BE2C (cell line): ENCODE measurements at regions not wholly inside any gene's neighbourhood (a gene's known extent, or its start where the extent isn't known, plus 50 kb on each side); places are given as distances from the start of the nearest gene placed in this dataset.

Experiments used
- DNase-seq: peaks from one replicate; pipeline ENCODE4 v3.0.0-alpha.2; 2020
- H3K27me3 ChIP-seq: fragments of 250-450 bp; sonication (Bioruptor Pico); 2 replicates; pipeline ENCODE4 v1.5.1; 2020; ENCODE audit warnings: mild to moderate bottlenecking
- H3K36me3 ChIP-seq: fragments of 250-450 bp; sonication (Bioruptor Pico); 2 replicates; pipeline ENCODE4 v1.5.1; 2020; ENCODE audit warnings: mild to moderate bottlenecking
- H3K4me1 ChIP-seq: fragments of 250-450 bp; sonication (Bioruptor Pico); 2 replicates; pipeline ENCODE4 v1.5.1; 2020
- H3K4me3 ChIP-seq: 2 replicates; pipeline ENCODE4 v1.5.1; 2011; ENCODE audit warnings: low read depth, low read length
- H3K9me3 ChIP-seq: fragments of 250-450 bp; sonication (Bioruptor Pico); 2 replicates; pipeline ENCODE4 v1.5.1; 2020
- TF ChIP-seq, protein P1 (sequence below): IDR thresholded peaks from 2 replicates; pipeline ENCODE4 v1.5.1; 2012; ENCODE audit warnings: mild to moderate bottlenecking, low read depth, low read length

DNA sequence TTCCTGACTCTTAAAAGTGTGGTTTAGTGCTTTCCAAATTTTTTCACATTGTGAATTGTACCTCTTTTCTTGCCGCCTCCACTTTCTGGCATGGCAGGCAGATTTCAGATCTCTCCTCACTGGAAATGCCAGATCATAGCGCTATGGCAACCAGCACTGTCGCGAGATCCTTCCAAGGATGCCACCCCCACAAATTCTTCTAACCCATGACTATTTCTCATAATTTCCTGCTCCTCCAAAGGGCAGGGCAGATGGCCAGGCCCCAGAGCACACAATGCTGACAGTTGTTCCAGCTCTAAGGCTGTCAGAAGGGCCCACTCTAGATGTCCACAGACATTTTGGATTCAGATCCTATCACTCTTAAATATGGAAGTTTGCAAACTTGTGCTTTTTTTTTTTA, 446.2 kb upstream of the RIOK2 start:
- Histone ChIP-seq H3K4me1 (no peaks in the 10 kb centered on the region), H3K36me3 (no peaks in the 10 kb centered on the region; the same call in 1 of the 2 replicates), H3K9me3 (no peaks in the 10 kb centered on the region), H3K27me3 (no peaks in the 10 kb centered on the region), H3K4me3 (no peak overlapping the region)
- TF ChIP-seq, protein P1, sequence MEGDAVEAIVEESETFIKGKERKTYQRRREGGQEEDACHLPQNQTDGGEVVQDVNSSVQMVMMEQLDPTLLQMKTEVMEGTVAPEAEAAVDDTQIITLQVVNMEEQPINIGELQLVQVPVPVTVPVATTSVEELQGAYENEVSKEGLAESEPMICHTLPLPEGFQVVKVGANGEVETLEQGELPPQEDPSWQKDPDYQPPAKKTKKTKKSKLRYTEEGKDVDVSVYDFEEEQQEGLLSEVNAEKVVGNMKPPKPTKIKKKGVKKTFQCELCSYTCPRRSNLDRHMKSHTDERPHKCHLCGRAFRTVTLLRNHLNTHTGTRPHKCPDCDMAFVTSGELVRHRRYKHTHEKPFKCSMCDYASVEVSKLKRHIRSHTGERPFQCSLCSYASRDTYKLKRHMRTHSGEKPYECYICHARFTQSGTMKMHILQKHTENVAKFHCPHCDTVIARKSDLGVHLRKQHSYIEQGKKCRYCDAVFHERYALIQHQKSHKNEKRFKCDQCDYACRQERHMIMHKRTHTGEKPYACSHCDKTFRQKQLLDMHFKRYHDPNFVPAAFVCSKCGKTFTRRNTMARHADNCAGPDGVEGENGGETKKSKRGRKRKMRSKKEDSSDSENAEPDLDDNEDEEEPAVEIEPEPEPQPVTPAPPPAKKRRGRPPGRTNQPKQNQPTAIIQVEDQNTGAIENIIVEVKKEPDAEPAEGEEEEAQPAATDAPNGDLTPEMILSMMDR = no peak
- DNase-seq = no peak

DNA sequence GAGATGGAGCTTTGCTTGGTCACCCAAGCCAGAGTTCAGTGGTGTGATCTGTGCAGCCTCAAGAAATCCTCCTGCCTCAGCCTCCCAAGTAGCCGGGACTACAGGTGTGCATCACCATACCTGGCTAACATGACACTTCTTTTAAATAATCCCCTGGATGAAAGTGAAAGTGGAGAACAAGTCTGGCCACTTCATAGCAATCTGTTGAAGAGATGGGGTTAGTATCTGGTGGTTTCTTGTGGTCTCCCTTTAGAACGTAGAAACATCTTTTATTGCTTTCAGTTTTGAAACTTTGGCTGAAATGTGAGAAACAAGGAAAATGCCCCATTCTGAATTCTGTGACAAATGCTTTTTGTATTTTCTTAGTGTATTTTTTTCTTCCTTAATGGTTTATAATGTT, 452.5 kb upstream of the RIOK2 start:
- Histone ChIP-seq H3K36me3 (no peaks in the 10 kb centered on the region), H3K4me1 (no peaks in the 10 kb centered on the region), H3K27me3 (no peaks in the 10 kb centered on the region), H3K4me3 (no peak overlapping the region), H3K9me3 (no peaks in the 10 kb centered on the region)
- no peak for DNase-seq
- TF ChIP-seq, protein P1 = no peak

DNA sequence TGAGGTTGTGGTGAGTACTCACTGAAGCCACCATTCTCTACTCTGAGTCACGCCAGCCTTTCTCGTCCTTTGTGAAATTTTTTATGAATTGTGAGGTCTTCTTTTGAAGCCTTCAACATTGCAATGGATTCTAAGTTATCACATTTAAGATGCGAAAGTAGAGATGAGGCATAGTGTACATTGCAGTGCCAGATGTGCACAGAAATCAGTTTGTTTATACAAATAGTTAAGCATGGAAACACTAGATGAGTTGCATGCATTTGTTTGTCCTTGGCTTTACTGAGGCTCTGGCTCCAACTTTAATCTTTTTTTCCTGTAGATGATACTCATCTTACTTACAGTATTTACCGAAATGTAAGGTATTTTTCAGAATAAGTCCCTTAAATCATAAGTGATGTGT, 453.7 kb upstream of the RIOK2 start:
- DNase-seq = no peak
- H3K4me3 ChIP-seq = no peak overlapping the region
- H3K9me3 ChIP-seq = no peaks in the 10 kb centered on the region
- TF ChIP-seq, protein P1 = no peak
- H3K4me1 ChIP-seq = no peaks in the 10 kb centered on the region
- no peaks in the 10 kb centered on the region for H3K27me3 ChIP-seq
- H3K36me3 ChIP-seq = no peaks in the 10 kb centered on the region

DNA sequence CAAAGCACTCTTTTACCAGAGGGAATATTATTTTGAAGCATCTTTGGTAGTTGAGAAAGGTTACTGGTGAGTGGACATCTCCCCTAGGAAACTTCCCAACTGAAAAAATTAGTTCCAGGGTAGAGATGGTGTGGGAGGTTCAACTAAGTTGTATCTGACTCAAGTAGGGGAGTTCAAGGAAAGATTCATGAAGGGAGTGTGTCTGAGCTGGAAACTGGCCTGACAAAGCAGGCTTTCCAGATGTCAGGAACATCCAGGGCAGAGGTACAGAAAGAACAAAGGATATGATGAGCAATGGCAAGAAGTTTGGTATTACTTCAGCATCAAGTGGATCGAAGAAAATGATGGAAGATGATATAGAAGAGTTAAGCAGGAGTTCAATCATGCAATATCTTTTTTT, 458.0 kb upstream of the RIOK2 start:
- TF ChIP-seq, protein P1 = no peak
- no peaks in the 10 kb centered on the region for H3K27me3 ChIP-seq
- no peaks in the 10 kb centered on the region for H3K4me1 ChIP-seq
- no peaks in the 10 kb centered on the region; the same call in 1 of the 2 replicates for H3K9me3 ChIP-seq
- DNase-seq = no peak
- no peak overlapping the region for H3K4me3 ChIP-seq
- no peaks in the 10 kb centered on the region for H3K36me3 ChIP-seq

DNA sequence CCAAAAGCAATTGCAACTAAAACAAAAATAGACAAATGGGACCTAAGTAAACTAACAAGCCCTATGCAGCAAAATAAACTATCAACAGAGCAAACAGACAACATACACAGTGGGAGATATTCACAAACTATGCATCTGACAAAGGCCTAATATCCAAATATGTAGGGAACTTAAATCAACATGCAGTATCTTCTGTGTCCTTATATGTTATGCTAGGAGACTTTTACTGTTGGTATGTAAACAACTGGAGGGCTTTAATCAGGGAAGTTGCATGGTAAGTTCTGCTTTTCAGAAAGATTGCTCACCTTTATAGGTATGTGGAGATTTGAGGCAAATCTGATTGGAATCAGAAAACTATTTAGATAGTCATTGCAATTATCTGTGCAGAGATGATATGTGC, 461.2 kb upstream of the RIOK2 start:
- Histone ChIP-seq H3K36me3 (no peaks in the 10 kb centered on the region), H3K4me3 (no peak overlapping the region), H3K9me3 (no peaks in the 10 kb centered on the region; the same call in 1 of the 2 replicates), H3K27me3 (no peaks in the 10 kb centered on the region), H3K4me1 (no peaks in the 10 kb centered on the region)
- TF ChIP-seq, protein P1 = no peak
- DNase-seq = no peak

DNA sequence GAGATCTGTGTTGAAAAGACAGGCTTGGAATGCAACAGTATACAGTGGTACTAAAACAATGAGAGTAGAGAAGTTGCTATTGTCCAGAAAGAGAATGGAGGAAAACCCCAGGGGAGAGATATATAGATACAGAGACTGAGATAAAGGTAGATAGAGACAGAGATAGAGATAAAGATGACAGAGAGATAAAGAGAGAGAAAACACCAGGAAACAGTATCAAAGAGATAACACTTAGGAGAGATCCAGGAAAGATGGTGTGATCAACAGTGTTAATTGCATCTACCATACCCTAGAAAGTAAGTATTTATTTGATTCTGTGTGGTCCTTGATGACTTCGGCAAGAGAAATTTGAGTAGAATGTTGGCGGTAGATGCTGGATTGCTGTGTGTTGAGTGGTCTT, 461.8 kb upstream of the RIOK2 start:
- H3K4me1 ChIP-seq = no peaks in the 10 kb centered on the region
- H3K36me3 ChIP-seq = no peaks in the 10 kb centered on the region
- no peaks in the 10 kb centered on the region for H3K27me3 ChIP-seq
- no peak for DNase-seq
- no peak overlapping the region for H3K4me3 ChIP-seq
- TF ChIP-seq, protein P1 = no peak
- H3K9me3 ChIP-seq = no peaks in the 10 kb centered on the region; the same call in 1 of the 2 replicates
